ENCODE measurements at regions not wholly inside any gene's neighbourhood (a gene's known extent, or its start where the extent isn't known, plus 50 kb on each side); places are given as distances from the start of the nearest gene placed in this dataset.
A peak's percentile ranks its signal among the peaks of the same experiment; 100 is the strongest.

DNA sequence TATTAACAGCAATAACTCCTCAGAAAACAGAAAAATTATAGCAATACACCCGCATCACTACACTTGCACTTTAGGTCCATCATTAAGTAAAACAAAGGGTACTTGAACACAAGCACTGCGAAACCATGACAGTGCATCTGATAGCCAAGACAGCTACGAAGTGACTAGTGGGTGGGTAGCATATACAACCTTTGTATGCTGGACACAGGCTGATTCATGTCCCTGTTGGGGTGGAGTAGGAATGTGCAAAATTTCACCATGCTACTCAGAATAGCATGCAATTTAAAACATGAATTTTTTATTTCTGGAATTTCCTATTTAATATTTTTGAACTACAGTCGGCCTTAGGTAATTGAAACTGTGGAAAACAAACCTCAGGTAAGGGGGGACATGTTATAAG lies 2414.1 kb downstream of the TP53TG3F start:
- H3K4me3 ChIP-seq (ENCODE audit: low read depth, low read length) = no peak overlapping the region
- DNase-seq (ENCODE audit: low read depth) = no peak
- TF ChIP-seq, protein P1, sequence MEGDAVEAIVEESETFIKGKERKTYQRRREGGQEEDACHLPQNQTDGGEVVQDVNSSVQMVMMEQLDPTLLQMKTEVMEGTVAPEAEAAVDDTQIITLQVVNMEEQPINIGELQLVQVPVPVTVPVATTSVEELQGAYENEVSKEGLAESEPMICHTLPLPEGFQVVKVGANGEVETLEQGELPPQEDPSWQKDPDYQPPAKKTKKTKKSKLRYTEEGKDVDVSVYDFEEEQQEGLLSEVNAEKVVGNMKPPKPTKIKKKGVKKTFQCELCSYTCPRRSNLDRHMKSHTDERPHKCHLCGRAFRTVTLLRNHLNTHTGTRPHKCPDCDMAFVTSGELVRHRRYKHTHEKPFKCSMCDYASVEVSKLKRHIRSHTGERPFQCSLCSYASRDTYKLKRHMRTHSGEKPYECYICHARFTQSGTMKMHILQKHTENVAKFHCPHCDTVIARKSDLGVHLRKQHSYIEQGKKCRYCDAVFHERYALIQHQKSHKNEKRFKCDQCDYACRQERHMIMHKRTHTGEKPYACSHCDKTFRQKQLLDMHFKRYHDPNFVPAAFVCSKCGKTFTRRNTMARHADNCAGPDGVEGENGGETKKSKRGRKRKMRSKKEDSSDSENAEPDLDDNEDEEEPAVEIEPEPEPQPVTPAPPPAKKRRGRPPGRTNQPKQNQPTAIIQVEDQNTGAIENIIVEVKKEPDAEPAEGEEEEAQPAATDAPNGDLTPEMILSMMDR (IDR thresholded peaks at IDR 0.05; ENCODE audit: low read depth, low read length, missing control alignments) = no peak

DNA sequence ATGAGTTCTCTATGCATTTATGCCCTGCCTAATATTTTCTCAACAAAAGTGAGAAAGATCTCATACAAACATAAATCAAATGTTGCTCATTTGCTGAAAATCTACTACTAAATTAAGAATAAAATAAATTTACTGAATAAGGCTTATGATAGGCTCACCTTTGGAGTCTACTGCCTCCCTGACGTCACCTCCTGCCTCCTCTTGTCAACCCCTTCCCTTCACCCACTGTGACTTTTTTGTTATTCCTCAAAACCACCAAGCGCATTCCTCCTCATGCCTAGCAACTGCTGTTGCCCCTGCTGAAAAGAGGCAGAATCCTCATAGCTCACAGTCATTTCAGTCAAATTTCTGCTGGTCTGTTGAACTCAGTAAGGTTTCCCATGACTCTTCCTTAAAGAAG lies 2422.2 kb downstream of the TP53TG3F start:
- DNase-seq (ENCODE audit: low read depth) = no peak
- TF ChIP-seq, protein P1 (IDR thresholded peaks at IDR 0.05; ENCODE audit: low read depth, low read length, missing control alignments) = no peak
- no peak overlapping the region for H3K4me3 ChIP-seq (ENCODE audit: low read depth, low read length)

DNA sequence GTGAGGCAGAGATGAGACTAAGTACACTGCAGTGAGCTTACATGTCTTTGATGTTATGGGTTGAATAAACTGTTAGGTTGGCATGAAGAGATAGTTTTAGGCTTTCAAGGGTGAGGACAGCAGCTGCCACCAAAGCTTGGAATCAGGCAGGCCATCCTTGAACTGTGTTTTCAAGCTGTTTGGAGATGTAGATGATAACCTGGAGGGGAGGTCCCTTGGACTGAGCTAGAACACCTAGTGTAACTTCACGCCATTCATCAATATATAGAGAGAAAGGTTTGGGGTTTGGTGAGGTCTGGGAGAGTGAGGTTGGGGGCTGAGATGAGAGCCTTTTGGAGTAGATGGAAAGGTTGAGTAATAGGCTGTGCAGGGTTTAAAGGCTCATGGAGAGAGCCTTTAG lies 2447.0 kb downstream of the TP53TG3F start:
- no peak for DNase-seq (ENCODE audit: low read depth)
- TF ChIP-seq, protein P1 (IDR thresholded peaks at IDR 0.05; ENCODE audit: low read depth, low read length, missing control alignments) = no peak
- no peak overlapping the region for H3K4me3 ChIP-seq (ENCODE audit: low read depth, low read length)

DNA sequence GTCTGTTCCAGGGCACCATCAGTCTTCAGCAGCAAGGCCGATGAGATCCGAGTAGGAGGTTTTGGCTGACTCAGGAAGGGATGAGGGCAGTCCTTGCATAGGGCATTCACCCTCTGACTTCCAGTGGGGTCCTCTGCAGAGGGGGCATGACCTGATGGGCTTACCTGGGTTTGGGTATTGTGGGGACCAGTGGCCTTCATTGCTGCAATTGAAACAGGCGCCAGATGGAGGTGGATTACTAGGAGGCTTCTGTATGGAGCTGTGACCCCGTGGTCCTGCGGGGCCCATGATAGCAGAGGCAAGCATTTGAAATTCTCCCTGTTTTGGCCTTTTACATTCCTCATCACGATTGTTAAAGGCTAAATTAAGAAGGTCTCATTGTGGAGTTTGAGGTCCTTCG lies 2448.7 kb downstream of the TP53TG3F start:
- no peak for DNase-seq (ENCODE audit: low read depth)
- TF ChIP-seq, protein P1 (IDR thresholded peaks at IDR 0.05; ENCODE audit: low read depth, low read length, missing control alignments) = no peak
- H3K4me3 ChIP-seq (ENCODE audit: low read depth, low read length) = no peak overlapping the region

DNA sequence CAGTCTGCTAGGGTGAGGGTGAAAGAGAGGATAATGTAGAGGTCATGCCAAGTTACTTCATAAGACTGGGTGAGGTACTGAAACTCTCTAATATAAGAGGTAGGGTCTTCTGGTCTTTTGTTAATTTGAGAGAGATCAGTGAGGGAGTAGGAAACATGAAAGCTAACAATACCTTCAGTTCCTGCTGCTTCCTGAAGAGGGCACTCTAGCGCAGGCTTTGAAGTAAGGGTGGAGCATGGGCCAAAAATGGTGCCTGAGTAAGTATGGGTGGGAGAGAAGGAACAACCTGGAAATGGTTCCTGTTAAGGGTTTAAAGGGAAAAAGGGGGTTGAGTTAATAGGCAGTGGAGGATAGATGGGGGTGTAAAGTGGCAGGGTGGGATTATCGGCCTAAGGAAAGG lies 2449.5 kb downstream of the TP53TG3F start:
- TF ChIP-seq, protein P1 (IDR thresholded peaks at IDR 0.05; ENCODE audit: low read depth, low read length, missing control alignments) = peak; percentile 29
- DNase-seq (ENCODE audit: low read depth) = no peak
- no peak overlapping the region for H3K4me3 ChIP-seq (ENCODE audit: low read depth, low read length)

DNA sequence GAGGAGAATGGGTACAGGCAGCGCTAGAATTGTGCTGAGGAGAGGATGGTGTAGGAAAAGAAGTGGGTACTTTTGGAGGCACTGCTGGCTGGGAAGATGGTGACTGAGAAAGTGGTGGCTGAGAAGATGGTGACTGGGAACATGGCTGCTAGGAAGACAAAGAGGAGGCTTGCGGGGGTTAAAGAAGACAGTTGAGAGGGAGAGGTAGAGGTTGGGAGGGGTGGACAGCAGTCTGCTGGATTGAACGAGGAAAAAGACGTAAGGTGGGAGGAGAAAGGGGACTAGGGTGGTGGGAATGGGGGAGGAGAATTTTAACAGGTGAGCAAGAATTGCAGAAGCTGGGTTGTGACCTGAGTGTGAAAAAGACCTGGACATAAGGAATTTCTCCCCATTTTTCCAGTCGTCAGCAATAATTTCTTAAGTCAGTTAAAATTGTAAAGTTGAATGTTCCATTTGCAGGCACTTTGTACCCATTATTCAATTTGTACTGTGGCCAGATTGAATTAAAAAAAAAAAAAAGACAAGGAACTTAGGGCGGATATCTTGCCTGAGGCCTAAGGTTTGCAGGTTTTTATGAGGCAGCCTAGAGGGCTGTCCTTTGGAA lies 2450.0 kb downstream of the TP53TG3F start:
- TF ChIP-seq, protein P1 (IDR thresholded peaks at IDR 0.05; ENCODE audit: low read depth, low read length, missing control alignments) = no peak
- H3K4me3 ChIP-seq (ENCODE audit: low read depth, low read length) = no peak overlapping the region
- DNase-seq (ENCODE audit: low read depth) = no peak

DNA sequence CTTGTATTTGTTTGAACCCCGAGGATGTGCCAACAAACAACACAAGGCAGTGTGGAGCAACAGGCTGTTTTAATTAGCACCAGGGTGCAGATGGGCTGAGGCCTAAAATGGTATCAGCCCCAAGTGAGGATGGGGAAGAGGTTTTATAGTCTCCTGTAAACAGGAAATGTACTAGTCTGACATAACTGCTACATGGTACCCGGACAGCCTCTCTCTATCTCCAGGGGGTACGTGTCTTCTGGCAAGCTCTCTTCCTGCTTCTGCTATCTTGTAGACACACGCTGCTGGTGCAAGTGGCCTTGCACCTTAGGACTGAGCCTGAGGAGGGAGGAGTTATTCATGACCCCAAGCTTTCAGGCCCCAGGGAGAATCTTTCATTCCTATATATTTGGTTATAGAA lies 2451.0 kb downstream of the TP53TG3F start:
- TF ChIP-seq, protein P1 (IDR thresholded peaks at IDR 0.05; ENCODE audit: low read depth, low read length, missing control alignments) = no peak
- H3K4me3 ChIP-seq (ENCODE audit: low read depth, low read length) = no peak overlapping the region
- no peak for DNase-seq (ENCODE audit: low read depth)

Measured in GM12864 (cell line).